Trophoblast cell (in vitro differentiated cells and primary cell): ENCODE measurements at regions not wholly inside any gene's neighbourhood (a gene's known extent, or its start where the extent isn't known, plus 50 kb on each side); places are given as distances from the start of the nearest gene placed in this dataset.
A peak's percentile ranks its signal among the peaks of the same experiment; 100 is the strongest.

Experiments used
- DNase-seq, 2 donors: peaks; one replicate each; pipeline ENCODE4 v3.0.0-alpha.2; 2016
- H2AFZ ChIP-seq: 2 replicates; pipeline ENCODE4 v1.6.1; 2013; ENCODE audit warnings: low read length, moderate library complexity, mild to moderate bottlenecking; ENCODE audit not compliant: insufficient read depth, poor library complexity
- H2AK5ac ChIP-seq: 2 replicates; pipeline ENCODE4 v1.6.1; 2013; ENCODE audit warnings: mild to moderate bottlenecking, low read length
- H2BK120ac ChIP-seq: 2 replicates; pipeline ENCODE4 v1.6.1; 2013; ENCODE audit warnings: low read length, mild to moderate bottlenecking, moderate library complexity; ENCODE audit not compliant: insufficient read depth, poor library complexity
- H2BK12ac ChIP-seq: 2 replicates; pipeline ENCODE4 v1.6.1; 2013; ENCODE audit warnings: mild to moderate bottlenecking, low read length, moderate library complexity
- H2BK5ac ChIP-seq: 2 replicates; pipeline ENCODE4 v1.6.1; 2013; ENCODE audit warnings: low read length, low read depth, moderate library complexity, mild to moderate bottlenecking; ENCODE audit not compliant: poor library complexity
- H3K14ac ChIP-seq: 2 replicates; pipeline ENCODE4 v1.6.1; 2013; ENCODE audit warnings: mild to moderate bottlenecking, low read length
- H3K18ac ChIP-seq: 2 replicates; pipeline ENCODE4 v1.6.1; 2013; ENCODE audit warnings: mild to moderate bottlenecking, low read length
- H3K23ac ChIP-seq: 2 replicates; pipeline ENCODE4 v1.6.1; 2013; ENCODE audit warnings: low read length
- H3K27ac ChIP-seq: 2 replicates; pipeline ENCODE4 v1.5.1; 2013; ENCODE audit warnings: low read depth, mild to moderate bottlenecking, inconsistent platforms, low read length, moderate library complexity
- H3K27me3 ChIP-seq: 2 replicates; pipeline ENCODE4 v1.6.1; 2013; ENCODE audit warnings: inconsistent platforms, mild to moderate bottlenecking, low read length, moderate library complexity; ENCODE audit not compliant: insufficient read depth
- H3K36me3 ChIP-seq, 2 experiments: 1 replicate in 1 of 2; 2 replicates in 1 of 2; pipeline ENCODE4 v1.6.1; 2013; ENCODE audit warnings: low read length in 2 of 2, mild to moderate bottlenecking in 2 of 2, moderate library complexity in 1 of 2; ENCODE audit not compliant: insufficient read depth in 2 of 2, control insufficient read depth in 1 of 2
- H3K4ac ChIP-seq: 2 replicates; pipeline ENCODE4 v1.6.1; 2013; ENCODE audit warnings: low read depth, mild to moderate bottlenecking, low read length, moderate library complexity
- H3K4me1 ChIP-seq, 2 experiments: 1 replicate in 1 of 2; 2 replicates in 1 of 2; pipeline ENCODE4 v1.6.1; 2013; ENCODE audit warnings: low read length in 2 of 2, mild to moderate bottlenecking in 2 of 2, moderate library complexity in 1 of 2; ENCODE audit not compliant: insufficient read depth in 2 of 2, control insufficient read depth in 1 of 2
- H3K4me2 ChIP-seq: 2 replicates; pipeline ENCODE4 v1.6.1; 2013; ENCODE audit warnings: inconsistent platforms, mild to moderate bottlenecking, low read length, moderate library complexity
- H3K4me3 ChIP-seq: 2 replicates; pipeline ENCODE4 v1.5.1; 2013; ENCODE audit warnings: mild to moderate bottlenecking, low read depth, low read length, inconsistent platforms
- H3K79me1 ChIP-seq: one replicate; pipeline ENCODE4 v1.6.1; 2013; ENCODE audit warnings: low read length
- H3K79me2 ChIP-seq: 2 replicates; pipeline ENCODE4 v1.6.1; 2013; ENCODE audit warnings: low read length, mild to moderate bottlenecking; ENCODE audit not compliant: control insufficient read depth, insufficient read depth, poor library complexity
- H3K9ac ChIP-seq: 2 replicates; pipeline ENCODE4 v1.6.1; 2013; ENCODE audit warnings: mild to moderate bottlenecking, low read length
- H3K9me3 ChIP-seq: 2 replicates; pipeline ENCODE4 v1.6.1; 2013; ENCODE audit warnings: low read depth, mild to moderate bottlenecking, control low read depth, inconsistent platforms, low read length; ENCODE audit not compliant: insufficient read depth
- H4K12ac ChIP-seq: 2 replicates; pipeline ENCODE4 v1.6.1; 2013; ENCODE audit warnings: low read depth, mild to moderate bottlenecking, low read length, moderate library complexity
- H4K8ac ChIP-seq: 2 replicates; pipeline ENCODE4 v1.6.1; 2013; ENCODE audit warnings: low read depth, mild to moderate bottlenecking, low read length, moderate library complexity
- H4K91ac ChIP-seq: one replicate; pipeline ENCODE4 v1.6.1; 2013; ENCODE audit warnings: low read depth, mild to moderate bottlenecking, low read length, moderate library complexity
- WGBS: extraction: QIAGEN DNeasy Blood & Tissue Kit; methylation state at CpG from one replicate; pipeline ENCODE4 v1.1.7; 2013; ENCODE audit warnings: missing lambda C conversion rate; ENCODE audit not compliant: insufficient read length, insufficient coverage; ENCODE audit errors: extremely low coverage; 5-methylcytosine and 5-hydroxymethylcytosine counted together

DNA sequence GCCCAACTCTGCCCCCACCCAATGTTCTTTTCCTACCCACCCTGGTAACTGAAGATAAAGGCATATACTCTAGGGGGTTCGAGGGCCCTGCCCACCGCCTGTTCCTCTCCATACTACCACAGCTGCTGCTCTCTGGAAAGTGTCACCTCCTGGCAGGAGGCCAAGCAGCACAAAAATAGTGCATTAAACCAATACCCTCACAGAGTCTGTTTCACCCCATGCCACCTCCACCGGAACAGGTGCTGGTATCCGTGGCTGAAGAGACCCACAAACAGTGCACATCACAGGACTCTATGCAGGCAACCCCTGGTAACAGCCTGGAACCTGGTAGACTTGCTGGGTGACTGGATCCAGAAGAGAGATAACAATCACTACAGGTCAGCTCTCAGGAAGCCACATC is 85.1 kb upstream of the CTSO start:
- DNase-seq, result no peak
- no peak overlapping the region for H2AK5ac ChIP-seq
- no peak overlapping the region for H2BK120ac ChIP-seq
- no peak overlapping the region for H3K9ac ChIP-seq
- H3K4me3 ChIP-seq, result peak overlapping the region; percentile 40
- peaks cover 4% of the 10 kb centered on the region in 2 experiments for H3K4me1 ChIP-seq
- H4K91ac ChIP-seq, result peak overlapping the region; percentile 12
- no peak overlapping the region for H3K23ac ChIP-seq
- no peak overlapping the region for H3K27ac ChIP-seq
- no peak overlapping the region for H3K4ac ChIP-seq
- H4K12ac ChIP-seq, result no peak overlapping the region
- no peaks in the 10 kb centered on the region for H3K27me3 ChIP-seq
- no peak overlapping the region for H2BK5ac ChIP-seq
- no peak overlapping the region for H3K18ac ChIP-seq
- H3K79me1 ChIP-seq, result no peaks in the 10 kb centered on the region
- no peaks in the 10 kb centered on the region for H3K79me2 ChIP-seq
- H3K4me2 ChIP-seq, result no peak overlapping the region
- no peak overlapping the region for H2BK12ac ChIP-seq
- WGBS, result no CpG with 5 or more reads among the region's 4 CpGs
- no peak overlapping the region for H4K8ac ChIP-seq
- no peaks in the 10 kb centered on the region for H3K9me3 ChIP-seq
- H3K14ac ChIP-seq, result no peak overlapping the region
- H2AFZ ChIP-seq, result no peak overlapping the region
- no peaks in the 10 kb centered on the region for H3K36me3 ChIP-seq

DNA sequence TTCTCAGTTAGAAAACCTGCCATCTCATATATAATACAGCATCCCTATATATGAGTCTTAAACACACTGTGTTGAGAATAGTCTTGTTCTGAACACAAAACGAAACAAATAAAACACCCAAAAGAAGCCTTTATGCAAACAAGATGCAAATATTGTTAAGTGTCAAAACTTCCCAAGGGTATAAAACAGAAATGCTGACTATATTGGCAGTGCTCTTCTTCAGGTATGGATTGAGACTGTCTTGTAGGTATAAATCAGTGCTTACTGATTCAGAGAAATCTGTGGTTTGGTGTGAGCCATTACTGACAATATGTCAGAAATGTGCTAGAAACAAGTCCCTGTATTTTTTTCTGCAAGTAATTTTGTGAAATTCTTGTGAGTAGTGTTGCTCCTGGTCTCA is 82.8 kb upstream of the CTSO start:
- Histone ChIP-seq H3K27me3 (no peaks in the 10 kb centered on the region), H3K14ac (no peak overlapping the region), H4K12ac (no peak overlapping the region), H3K23ac (no peak overlapping the region), H3K36me3 (no peaks in the 10 kb centered on the region), H3K18ac (no peak overlapping the region), H3K9me3 (no peaks in the 10 kb centered on the region), H3K4ac (no peak overlapping the region), H2AFZ (no peak overlapping the region), H2BK120ac (no peak overlapping the region), H3K4me1 (peaks cover 4% of the 10 kb centered on the region in 2 experiments), H4K91ac (no peak overlapping the region), H2BK12ac (no peak overlapping the region), H3K27ac (no peak overlapping the region), H3K4me3 (no peak overlapping the region), H3K9ac (no peak overlapping the region), H3K4me2 (no peak overlapping the region), H3K79me1 (no peaks in the 10 kb centered on the region), H2BK5ac (no peak overlapping the region), H3K79me2 (no peaks in the 10 kb centered on the region), H4K8ac (no peak overlapping the region), H2AK5ac (no peak overlapping the region)
- DNase-seq, result no peak
- no CpG with 5 or more reads among the region's 1 CpG for WGBS

DNA sequence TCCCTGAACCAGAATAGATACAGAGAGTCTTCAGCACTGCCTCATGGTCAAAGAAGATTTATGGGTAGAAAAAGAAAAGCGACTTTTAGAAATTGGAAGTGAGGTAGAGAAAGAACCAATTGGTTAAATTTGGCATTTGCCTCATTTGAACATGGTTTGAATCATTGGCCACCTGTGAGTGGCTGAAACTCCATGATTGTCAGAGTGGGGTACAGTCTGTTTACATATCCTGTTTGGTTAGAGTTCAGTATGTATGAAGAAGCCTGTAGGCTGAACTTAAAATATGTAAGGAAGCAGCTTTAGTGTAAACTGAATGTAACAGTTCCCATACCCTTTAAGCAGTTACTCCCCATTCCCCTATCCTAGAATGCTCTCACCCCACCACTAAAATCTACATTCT is 76.0 kb upstream of the CTSO start:
- no peak overlapping the region for H3K18ac ChIP-seq

DNA sequence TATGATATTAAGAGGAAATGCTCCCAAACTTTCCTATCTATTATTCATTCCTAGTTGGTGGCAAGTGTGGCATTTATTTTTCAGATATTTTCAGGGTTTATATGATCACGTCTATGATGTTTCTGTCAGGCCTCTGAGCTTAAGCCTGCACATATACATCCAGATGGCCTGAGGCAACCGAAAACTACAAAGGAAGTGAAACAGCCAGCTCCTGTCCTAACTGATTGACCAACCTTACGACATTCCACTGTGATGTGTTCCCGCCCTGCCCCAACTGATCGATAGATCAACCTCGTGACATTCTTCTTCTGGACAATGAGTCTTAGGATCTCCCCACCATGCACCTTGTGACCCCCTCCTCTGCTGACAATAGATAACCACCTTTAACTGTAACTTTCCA is 67.6 kb upstream of the CTSO start:
- peaks cover 3 to 7% of the 10 kb centered on the region in 2 experiments for H3K4me1 ChIP-seq
- no peak overlapping the region for H3K18ac ChIP-seq
- H3K9ac ChIP-seq, result no peak overlapping the region
- H3K4ac ChIP-seq, result no peak overlapping the region
- no peak overlapping the region for H3K4me3 ChIP-seq
- no peak overlapping the region for H2AK5ac ChIP-seq
- H2BK120ac ChIP-seq, result peak overlapping the region; percentile 33
- H3K79me1 ChIP-seq, result peaks cover 7% of the 10 kb centered on the region
- no peak overlapping the region for H2BK12ac ChIP-seq
- no peak overlapping the region for H2BK5ac ChIP-seq
- no peaks in the 10 kb centered on the region for H3K79me2 ChIP-seq
- WGBS, result no CpG with 5 or more reads among the region's 6 CpGs
- H3K36me3 ChIP-seq, result no peaks in the 10 kb centered on the region
- peak; percentile 1 to 49 for DNase-seq
- H2AFZ ChIP-seq, result no peak overlapping the region
- H4K12ac ChIP-seq, result no peak overlapping the region
- H3K9me3 ChIP-seq, result no peaks in the 10 kb centered on the region
- H3K14ac ChIP-seq, result no peak overlapping the region
- no peak overlapping the region for H3K4me2 ChIP-seq
- H3K27ac ChIP-seq, result no peak overlapping the region
- no peak overlapping the region for H3K23ac ChIP-seq
- no peak overlapping the region for H4K91ac ChIP-seq
- no peak overlapping the region for H4K8ac ChIP-seq
- no peaks in the 10 kb centered on the region for H3K27me3 ChIP-seq

More for the DNA sequence above, 76.0 kb upstream of the CTSO start:
- H2AFZ ChIP-seq, result no peak overlapping the region
- no peak overlapping the region for H4K8ac ChIP-seq
- no peak overlapping the region for H3K4me2 ChIP-seq
- no peak overlapping the region for H2AK5ac ChIP-seq
- no peak overlapping the region for H2BK5ac ChIP-seq
- H3K9me3 ChIP-seq, result no peaks in the 10 kb centered on the region
- no peak overlapping the region for H2BK120ac ChIP-seq
- H3K14ac ChIP-seq, result no peak overlapping the region
- no peak overlapping the region for H4K91ac ChIP-seq
- H3K27me3 ChIP-seq, result no peaks in the 10 kb centered on the region
- no peaks in the 10 kb centered on the region for H3K79me2 ChIP-seq
- H3K79me1 ChIP-seq, result no peaks in the 10 kb centered on the region
- WGBS, result no CpG with 5 or more reads among the region's 1 CpG
- H3K23ac ChIP-seq, result no peak overlapping the region
- no peak overlapping the region for H3K27ac ChIP-seq
- H3K4ac ChIP-seq, result no peak overlapping the region
- no peaks in the 10 kb centered on the region for H3K4me1 ChIP-seq
- no peak overlapping the region for H4K12ac ChIP-seq
- no peaks in the 10 kb centered on the region for H3K36me3 ChIP-seq
- H3K9ac ChIP-seq, result no peak overlapping the region
- DNase-seq, result no peak
- H3K4me3 ChIP-seq, result no peak overlapping the region
- H2BK12ac ChIP-seq, result no peak overlapping the region
